NCI-H187 treated with DMSO at 0.1 percent for 48 hours (cell line): ENCODE measurements at regions not wholly inside any gene's neighbourhood (a gene's known extent, or its start where the extent isn't known, plus 50 kb on each side); places are given as distances from the start of the nearest gene placed in this dataset.
A peak's percentile ranks its signal among the peaks of the same experiment; 100 is the strongest.

Source experiments
- DNase-seq: peaks from one replicate; lab custom pipeline; 2025; lab: John Stamatoyannopoulos, UW

- no peak for DNase-seq
These were observed 821.1 kb upstream of the FOXG1 start for GRCh38 chr14:27945512-27945911.

- no peak for DNase-seq
These were observed 807.8 kb upstream of the FOXG1 start for GRCh38 chr14:27958757-27959156.

- peak; percentile 98 for DNase-seq
These were observed 770.9 kb upstream of the FOXG1 start for GRCh38 chr14:27995691-27996090.

- no peak for DNase-seq
These were observed 765.6 kb upstream of the FOXG1 start for GRCh38 chr14:28001002-28001401.

- DNase-seq = no peak
These were observed 753.8 kb upstream of the FOXG1 start for GRCh38 chr14:28012629-28013415.

- DNase-seq = no peak
These were observed 746.5 kb upstream of the FOXG1 start for GRCh38 chr14:28020112-28020511.

GRCh38 chr14:28023853-28024252, 742.7 kb upstream of the FOXG1 start:
- DNase-seq = no peak

- no peak for DNase-seq
These were observed 714.3 kb upstream of the FOXG1 start for GRCh38 chr14:28052251-28052650.

- DNase-seq = no peak
These were observed 711.6 kb upstream of the FOXG1 start for GRCh38 chr14:28055008-28055407.

- DNase-seq = no peak
These were observed 709.0 kb upstream of the FOXG1 start for GRCh38 chr14:28057359-28058296.

GRCh38 chr14:28059254-28059653, 707.3 kb upstream of the FOXG1 start:
- DNase-seq = no peak

GRCh38 chr14:28061006-28061405, 705.6 kb upstream of the FOXG1 start:
- no peak for DNase-seq

- DNase-seq = no peak
These were observed 689.6 kb upstream of the FOXG1 start for GRCh38 chr14:28077021-28077420.

- no peak for DNase-seq
These were observed 683.2 kb upstream of the FOXG1 start for GRCh38 chr14:28083389-28083788.

GRCh38 chr14:28088125-28088524, 678.5 kb upstream of the FOXG1 start:
- no peak for DNase-seq

GRCh38 chr14:28097585-28097984, 669.0 kb upstream of the FOXG1 start:
- no peak for DNase-seq

GRCh38 chr14:28098856-28099255, 667.7 kb upstream of the FOXG1 start:
- DNase-seq = no peak

- peak; percentile 60 for DNase-seq
These were observed 664.6 kb upstream of the FOXG1 start for GRCh38 chr14:28102001-28102400.

GRCh38 chr14:28102814-28103213, 663.8 kb upstream of the FOXG1 start:
- DNase-seq = no peak

GRCh38 chr14:28113311-28113710, 653.3 kb upstream of the FOXG1 start:
- no peak for DNase-seq

- DNase-seq = no peak
These were observed 649.9 kb upstream of the FOXG1 start for GRCh38 chr14:28116716-28117115.

GRCh38 chr14:28119849-28120248, 646.7 kb upstream of the FOXG1 start:
- DNase-seq = no peak

- no peak for DNase-seq
These were observed 646.2 kb upstream of the FOXG1 start for GRCh38 chr14:28120391-28120790.
